ENCODE measurements at regions not wholly inside any gene's neighbourhood (a gene's known extent, or its start where the extent isn't known, plus 50 kb on each side); places are given as distances from the start of the nearest gene placed in this dataset.

GRCh38 chr16:52280086-52280485, 266.9 kb downstream of the TOX3 start:
- Mint-ChIP-seq H3K36me3 (ENCODE audit: low read depth) (no peaks in the 10 kb centered on the region), H3K4me3 (no peak overlapping the region), H3K9me3 (peaks cover 4% of the 10 kb centered on the region), H3K27me3 (no peaks in the 10 kb centered on the region), H3K4me1 (ENCODE audit: low read depth) (no peaks in the 10 kb centered on the region), H3K27ac (no peak overlapping the region)
- H3K27ac ChIP-seq (ENCODE audit: low read depth in 1 of 2, low read length in 2 of 2): no peak overlapping the region
- intact Hi-C loops (cut with DNase I, micrococcal nuclease): no loop called here
- ATAC-seq (ENCODE audit: poor library complexity): no peak
- H3K9me3 ChIP-seq (ENCODE audit: control insufficient read depth in 1 of 2, insufficient read depth in 1 of 2, low read length in 2 of 2): no peaks in the 10 kb centered on the region
- H3K4me1 ChIP-seq (ENCODE audit: insufficient read depth, low read length): no peaks in the 10 kb centered on the region
- no peaks in the 10 kb centered on the region for H3K27me3 ChIP-seq (ENCODE audit: control insufficient read depth in 1 of 2, insufficient read depth in 2 of 2, low read length in 2 of 2)
- H3K4me3 ChIP-seq (ENCODE audit: low read length): no peak overlapping the region
- no peaks in the 10 kb centered on the region for H3K36me3 ChIP-seq (ENCODE audit: insufficient read depth, low read length)
- ChIA-PET POLR2A (no interaction called here), CTCF (no interaction called here)
- no peak for DNase-seq
- no peak for TF ChIP-seq CTCF (IDR thresholded peaks at IDR 0.05)

DNA sequence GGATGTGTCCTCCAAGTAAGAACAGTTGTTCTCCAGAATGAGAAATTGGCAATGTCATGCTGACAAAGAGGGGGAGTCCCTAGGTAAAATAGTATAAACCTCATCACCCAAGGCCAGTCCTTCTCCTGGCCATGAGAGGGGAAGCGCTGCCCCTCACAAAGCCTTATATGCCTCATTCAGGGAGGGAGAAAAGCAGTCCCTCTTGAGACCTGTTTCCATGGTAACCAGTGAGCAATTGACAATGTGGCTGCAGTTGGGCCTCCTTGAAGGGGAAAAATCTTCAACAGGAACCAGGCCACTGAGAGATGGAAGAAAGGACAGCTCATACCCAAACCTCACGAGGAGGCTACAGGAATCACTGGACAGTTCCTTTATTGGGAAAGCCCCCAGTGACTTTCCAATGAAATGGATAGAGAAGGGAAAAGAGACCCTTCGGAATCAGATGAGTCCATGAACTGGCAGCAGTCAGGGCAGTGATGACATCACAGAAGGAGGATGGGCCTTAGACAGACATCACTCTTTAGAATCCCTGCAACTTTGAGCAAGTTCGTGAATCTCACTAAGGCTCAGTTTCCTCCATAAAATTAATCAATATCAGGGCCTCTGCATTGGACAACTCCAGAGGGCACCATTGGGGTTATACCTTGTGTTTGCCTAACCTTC, 275.7 kb downstream of the TOX3 start:
- DNase-seq: no peak
- no peaks in the 10 kb centered on the region for H3K4me1 ChIP-seq (ENCODE audit: insufficient read depth, low read length)
- POLR2A ChIA-PET: no interaction called here
- Mint-ChIP-seq H3K27ac (no peak overlapping the region), H3K4me3 (no peak overlapping the region), H3K27me3 (no peaks in the 10 kb centered on the region), H3K9me3 (peaks cover 6% of the 10 kb centered on the region), H3K36me3 (ENCODE audit: low read depth) (no peaks in the 10 kb centered on the region), H3K4me1 (ENCODE audit: low read depth) (no peaks in the 10 kb centered on the region)
- no peak for ATAC-seq (ENCODE audit: poor library complexity)
- CTCF ChIA-PET: no interaction called here
- no peak for TF ChIP-seq CTCF (IDR thresholded peaks at IDR 0.05)
- H3K36me3 ChIP-seq (ENCODE audit: insufficient read depth, low read length): no peaks in the 10 kb centered on the region
- no peak overlapping the region for H3K27ac ChIP-seq (ENCODE audit: low read depth in 1 of 2, low read length in 2 of 2)
- intact Hi-C loops (cut with DNase I, micrococcal nuclease): no loop called here
- H3K9me3 ChIP-seq (ENCODE audit: control insufficient read depth in 1 of 2, insufficient read depth in 1 of 2, low read length in 2 of 2): no peaks in the 10 kb centered on the region
- no peaks in the 10 kb centered on the region for H3K27me3 ChIP-seq (ENCODE audit: control insufficient read depth in 1 of 2, insufficient read depth in 2 of 2, low read length in 2 of 2)
- H3K4me3 ChIP-seq (ENCODE audit: low read length): no peak overlapping the region

- no peaks in the 10 kb centered on the region for H3K4me1 ChIP-seq (ENCODE audit: insufficient read depth, low read length)
- no peak overlapping the region for H3K4me3 ChIP-seq (ENCODE audit: low read length)
- intact Hi-C loops (cut with DNase I, micrococcal nuclease): no loop called here
- Mint-ChIP-seq H3K9me3 (peaks cover 6% of the 10 kb centered on the region), H3K27me3 (no peaks in the 10 kb centered on the region), H3K4me3 (no peak overlapping the region), H3K36me3 (ENCODE audit: low read depth) (no peaks in the 10 kb centered on the region), H3K4me1 (ENCODE audit: low read depth) (no peaks in the 10 kb centered on the region), H3K27ac (no peak overlapping the region)
- peaks cover 0 to 1% of the 10 kb centered on the region in 2 experiments for H3K9me3 ChIP-seq (ENCODE audit: control insufficient read depth in 1 of 2, insufficient read depth in 1 of 2, low read length in 2 of 2)
- H3K27ac ChIP-seq (ENCODE audit: low read depth in 1 of 2, low read length in 2 of 2): no peak overlapping the region
- H3K36me3 ChIP-seq (ENCODE audit: insufficient read depth, low read length): no peaks in the 10 kb centered on the region
- CTCF ChIA-PET: no interaction called here
- POLR2A ChIA-PET: no interaction called here
- H3K27me3 ChIP-seq (ENCODE audit: control insufficient read depth in 1 of 2, insufficient read depth in 2 of 2, low read length in 2 of 2): no peaks in the 10 kb centered on the region
- DNase-seq: no peak
- TF ChIP-seq CTCF (IDR thresholded peaks at IDR 0.05): no peak
- ATAC-seq (ENCODE audit: poor library complexity): no peak
Observed at GRCh38 chr16:52265446-52265861, 281.5 kb downstream of the TOX3 start.
